Transverse colon (tissue), 4 donors: ENCODE measurements at regions not wholly inside any gene's neighbourhood (a gene's known extent, or its start where the extent isn't known, plus 50 kb on each side); places are given as distances from the start of the nearest gene placed in this dataset.

ENCODE experiments used
- EP300 ChIP-seq: sonication (generic); formaldehyde crosslinking; IDR thresholded peaks from one replicate; pipeline ENCODE4 v1.6.1; 2017; ENCODE audit warnings: antibody characterized with exemption, low read depth
- POLR2AphosphoS5 ChIP-seq, 3 donors: sonication (generic); formaldehyde crosslinking; IDR thresholded peaks; one replicate each; pipeline ENCODE4 v1.6.1; 2016; ENCODE audit warnings: antibody characterized with exemption in 3 of 3
- TF ChIP-seq, protein P1 (sequence below), 5 experiments: fragments of 200-600 bp in 3 of 5; fragments of 450-650 bp in 2 of 5; sonication (generic) in 3 of 5; IDR thresholded peaks; 1 replicate in 2 of 5; 2 replicates in 3 of 5; pipeline ENCODE4 v1.5.1; 2016 to 2017; ENCODE audit warnings: antibody characterized with exemption in 5 of 5, inconsistent platforms in 3 of 5, mild to moderate bottlenecking in 2 of 5, moderate library complexity in 1 of 5

DNA sequence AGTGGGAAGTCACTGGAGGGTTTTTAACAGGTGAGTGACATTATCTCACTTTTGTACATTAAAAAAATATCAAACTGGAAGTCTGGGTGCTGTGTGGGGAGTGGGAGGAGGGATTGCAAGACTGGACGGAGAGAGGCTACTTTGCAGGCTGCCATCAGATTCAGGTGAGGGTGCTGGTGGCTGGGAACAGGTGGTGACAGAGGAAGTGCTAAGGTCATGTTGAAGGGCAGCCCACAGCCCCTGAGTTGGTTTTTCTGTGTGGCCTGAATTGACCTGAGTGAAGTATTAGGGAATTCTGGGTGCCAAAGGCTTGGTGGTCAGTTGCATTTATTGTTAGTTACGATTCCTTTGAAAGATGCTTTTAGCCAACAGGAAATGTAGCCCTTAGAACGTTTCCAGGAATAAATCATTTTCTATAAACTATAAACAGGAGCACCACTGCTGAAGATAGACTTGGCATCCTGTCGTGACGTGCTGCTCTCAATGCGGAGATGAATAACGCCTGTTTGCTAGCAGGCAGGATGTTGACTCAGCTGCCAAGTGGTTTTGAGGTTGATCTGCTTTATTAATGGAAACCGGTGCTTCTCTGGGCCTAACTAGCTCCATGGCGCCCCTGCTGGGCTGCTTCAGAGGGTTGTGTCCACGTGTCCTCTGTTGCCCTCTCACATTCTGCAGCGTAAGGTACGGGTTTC is 707.5 kb upstream of the TMEM132C start:
- TF ChIP-seq, protein P1, sequence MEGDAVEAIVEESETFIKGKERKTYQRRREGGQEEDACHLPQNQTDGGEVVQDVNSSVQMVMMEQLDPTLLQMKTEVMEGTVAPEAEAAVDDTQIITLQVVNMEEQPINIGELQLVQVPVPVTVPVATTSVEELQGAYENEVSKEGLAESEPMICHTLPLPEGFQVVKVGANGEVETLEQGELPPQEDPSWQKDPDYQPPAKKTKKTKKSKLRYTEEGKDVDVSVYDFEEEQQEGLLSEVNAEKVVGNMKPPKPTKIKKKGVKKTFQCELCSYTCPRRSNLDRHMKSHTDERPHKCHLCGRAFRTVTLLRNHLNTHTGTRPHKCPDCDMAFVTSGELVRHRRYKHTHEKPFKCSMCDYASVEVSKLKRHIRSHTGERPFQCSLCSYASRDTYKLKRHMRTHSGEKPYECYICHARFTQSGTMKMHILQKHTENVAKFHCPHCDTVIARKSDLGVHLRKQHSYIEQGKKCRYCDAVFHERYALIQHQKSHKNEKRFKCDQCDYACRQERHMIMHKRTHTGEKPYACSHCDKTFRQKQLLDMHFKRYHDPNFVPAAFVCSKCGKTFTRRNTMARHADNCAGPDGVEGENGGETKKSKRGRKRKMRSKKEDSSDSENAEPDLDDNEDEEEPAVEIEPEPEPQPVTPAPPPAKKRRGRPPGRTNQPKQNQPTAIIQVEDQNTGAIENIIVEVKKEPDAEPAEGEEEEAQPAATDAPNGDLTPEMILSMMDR (IDR thresholded peaks at IDR 0.05) = no peak
- TF ChIP-seq POLR2AphosphoS5 (IDR thresholded peaks at IDR 0.05) (no peak), EP300 (no peak)
